HG03442 (cell line): ENCODE measurements at regions not wholly inside any gene's neighbourhood (a gene's known extent, or its start where the extent isn't known, plus 50 kb on each side); places are given as distances from the start of the nearest gene placed in this dataset.

Experiments
- ATAC-seq: cut with Tn5 transposase; IDR thresholded peaks from one replicate; pipeline ENCODE4 v1.9.1; 2021; ENCODE audit warnings: mild to moderate bottlenecking, moderate library complexity; ENCODE audit not compliant: unreplicated experiment

- ATAC-seq: no peak
These were observed 662.8 kb downstream of the TBC1D32 start for GRCh38 chr6:120671519-120671918.

- no peak for ATAC-seq
These were observed 681.8 kb downstream of the TBC1D32 start for GRCh38 chr6:120652506-120652905.

- ATAC-seq: no peak
These were observed 685.6 kb downstream of the TBC1D32 start for GRCh38 chr6:120648713-120649112.

- no peak for ATAC-seq
These were observed 688.2 kb downstream of the TBC1D32 start for GRCh38 chr6:120646101-120646500.

- ATAC-seq: no peak
These were observed 701.3 kb downstream of the TBC1D32 start for GRCh38 chr6:120632975-120633374.

- ATAC-seq: no peak
These were observed 706.7 kb downstream of the TBC1D32 start for GRCh38 chr6:120627612-120628011.

GRCh38 chr6:120622127-120622631, 712.1 kb downstream of the TBC1D32 start:
- no peak for ATAC-seq

- ATAC-seq: no peak
These were observed 713.4 kb downstream of the TBC1D32 start for GRCh38 chr6:120620900-120621299.

- no peak for ATAC-seq
These were observed 719.0 kb downstream of the TBC1D32 start for GRCh38 chr6:120615238-120615637.

- ATAC-seq: no peak
These were observed 719.6 kb downstream of the TBC1D32 start for GRCh38 chr6:120614723-120615122.

- ATAC-seq: no peak
These were observed 725.5 kb downstream of the TBC1D32 start for GRCh38 chr6:120608826-120609225.

GRCh38 chr6:120606743-120607142, 727.5 kb downstream of the TBC1D32 start:
- no peak for ATAC-seq

GRCh38 chr6:120604510-120604909, 729.8 kb downstream of the TBC1D32 start:
- no peak for ATAC-seq

- no peak for ATAC-seq
These were observed 743.7 kb downstream of the TBC1D32 start for GRCh38 chr6:120590611-120591010.

- no peak for ATAC-seq
These were observed 745.9 kb downstream of the TBC1D32 start for GRCh38 chr6:120588424-120588823.

- ATAC-seq: no peak
These were observed 746.9 kb downstream of the TBC1D32 start for GRCh38 chr6:120587381-120587780.

GRCh38 chr6:120584111-120584760, 750.0 kb downstream of the TBC1D32 start:
- no peak for ATAC-seq

- ATAC-seq: no peak
These were observed 758.2 kb downstream of the TBC1D32 start for GRCh38 chr6:120576061-120576460.

- ATAC-seq: no peak
These were observed 764.6 kb downstream of the TBC1D32 start for GRCh38 chr6:120569714-120570113.

- no peak for ATAC-seq
These were observed 769.5 kb downstream of the TBC1D32 start for GRCh38 chr6:120564779-120565178.

- ATAC-seq: no peak
These were observed 776.0 kb downstream of the TBC1D32 start for GRCh38 chr6:120558294-120558693.

- ATAC-seq: no peak
These were observed 776.7 kb downstream of the TBC1D32 start for GRCh38 chr6:120557554-120557953.

- ATAC-seq: no peak
These were observed 777.8 kb downstream of the TBC1D32 start for GRCh38 chr6:120556491-120556890.
